Activated CD8-positive, alpha-beta memory T cell treated with anti-CD3 and anti-CD28 coated beads for 36 hours (primary cell): ENCODE measurements at regions not wholly inside any gene's neighbourhood (a gene's known extent, or its start where the extent isn't known, plus 50 kb on each side); places are given as distances from the start of the nearest gene placed in this dataset.
"Not testable (repeated sequence)": the region's sequence is repeated elsewhere in the genome, so short reads cannot be mapped to it uniquely, and the experiment has no call there.

Experiments
- CTCF ChIA-PET: fragments of 350-600 bp; sonication (Branson Sonifier 250); formaldehyde crosslinking; loops from one replicate; lab custom pipeline; 2021; ENCODE audit warnings: antibody characterized with exemption; lab: Charles Lee
- POLR2A ChIA-PET: fragments of 350-600 bp; sonication (Branson Sonifier 250); formaldehyde crosslinking; loops from one replicate; lab custom pipeline; 2021; ENCODE audit warnings: antibody characterized with exemption; lab: Charles Lee

DNA sequence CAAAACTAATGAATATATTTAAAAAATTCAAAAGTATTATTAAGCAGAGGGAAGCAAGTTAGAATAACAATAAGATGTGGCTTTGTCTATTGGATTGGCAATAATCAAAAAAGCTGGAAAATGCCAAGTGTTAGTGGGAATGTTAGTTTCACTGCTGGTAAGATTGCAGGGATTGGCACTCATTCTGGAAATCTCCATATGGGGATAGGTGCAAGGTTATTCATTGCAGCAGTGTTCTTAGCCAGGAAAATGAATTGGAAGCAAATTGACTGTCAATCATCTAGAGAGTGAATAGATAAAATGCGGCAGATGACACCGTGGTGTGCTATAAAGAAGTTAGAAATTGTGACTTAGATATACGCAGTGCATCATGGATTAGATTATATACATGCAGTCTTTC is 1615.5 kb upstream of the PCDH7 start:
- ChIA-PET CTCF (no interaction called here), POLR2A (no interaction called here)

DNA sequence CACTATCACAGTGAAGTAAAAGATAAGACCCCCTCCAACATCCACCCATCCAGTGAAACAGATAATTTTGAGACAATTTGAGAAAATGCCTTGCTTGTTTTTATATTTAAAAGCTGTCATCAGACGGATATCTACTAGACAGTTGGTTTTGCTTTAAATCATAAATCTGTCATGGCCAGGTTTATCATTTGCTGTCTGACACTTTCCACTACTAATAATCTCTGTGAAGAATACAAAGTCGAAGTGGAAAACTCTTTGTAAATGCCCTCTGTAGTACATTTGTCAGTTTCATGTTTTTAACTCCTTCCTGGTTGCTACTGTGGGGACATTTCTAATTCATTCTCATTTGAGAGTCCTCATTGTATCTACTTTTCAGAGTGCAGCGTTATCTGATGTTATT is 1606.2 kb upstream of the PCDH7 start:
- ChIA-PET CTCF (no interaction called here), POLR2A (no interaction called here)

DNA sequence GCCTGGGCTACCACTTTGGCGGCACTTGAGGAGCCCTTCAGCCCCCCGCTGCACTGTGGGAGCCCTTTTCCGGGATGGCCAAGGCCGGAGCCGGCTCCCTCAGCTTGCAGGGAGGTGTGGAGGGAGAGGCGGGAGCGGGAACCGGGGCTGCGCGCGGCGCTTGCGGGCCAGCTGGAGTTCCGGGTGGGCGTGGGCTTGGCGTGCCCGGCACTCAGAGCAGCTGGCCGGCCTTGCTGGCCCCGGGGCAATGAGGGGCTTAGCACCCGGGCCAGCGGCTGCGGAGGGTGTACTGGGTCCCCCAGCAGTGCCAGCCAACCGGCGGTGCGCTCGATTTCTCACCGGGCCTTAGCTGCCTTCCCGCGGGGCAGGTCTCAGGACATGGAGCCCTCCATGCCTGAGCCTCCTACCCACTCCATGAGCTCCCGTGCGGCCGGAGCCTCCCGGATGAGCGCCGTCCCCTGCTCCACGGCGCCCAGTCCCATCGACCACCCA is 1602.9 kb upstream of the PCDH7 start:
- CTCF ChIA-PET, POLR2A ChIA-PET: not testable (repeated sequence)

DNA sequence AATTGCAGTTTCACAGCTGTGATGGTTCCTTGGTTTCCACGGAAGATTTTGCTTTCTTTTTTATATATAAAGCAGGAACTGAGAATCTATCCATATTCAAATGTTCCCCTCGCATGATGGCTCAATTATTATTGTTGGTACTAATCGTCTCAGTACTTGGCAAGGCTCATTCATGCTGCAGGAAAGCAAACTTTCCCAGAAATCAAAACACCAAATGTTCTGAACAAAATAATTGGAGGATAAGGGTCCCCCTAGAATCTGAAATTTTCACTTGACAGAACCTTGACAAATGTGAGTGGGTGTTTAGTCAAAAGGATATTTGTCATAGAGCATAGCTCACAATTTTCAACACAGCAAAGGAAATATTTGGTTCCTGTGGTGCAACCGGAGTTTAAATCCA is 1598.6 kb upstream of the PCDH7 start:
- ChIA-PET CTCF (no interaction called here), POLR2A (no interaction called here)

DNA sequence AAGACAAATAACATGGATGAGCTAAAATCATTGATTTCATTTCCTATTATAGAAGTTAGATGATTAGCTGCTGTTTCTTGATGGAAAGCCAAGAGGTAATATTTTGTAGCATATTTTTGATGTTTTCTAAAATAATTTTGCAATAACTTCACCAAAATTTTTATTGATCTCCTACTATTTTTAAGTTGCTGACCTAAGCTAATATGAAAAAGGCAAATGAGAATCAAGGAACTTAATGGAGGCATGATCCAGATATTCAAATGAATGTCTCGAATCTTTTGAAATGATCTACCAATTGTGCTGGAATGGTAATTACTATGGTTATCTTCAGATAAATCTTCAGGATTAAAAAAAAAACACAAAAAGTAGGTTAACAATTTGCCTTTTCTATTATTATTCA is 1591.4 kb upstream of the PCDH7 start:
- ChIA-PET POLR2A (no interaction called here), CTCF (no interaction called here)

DNA sequence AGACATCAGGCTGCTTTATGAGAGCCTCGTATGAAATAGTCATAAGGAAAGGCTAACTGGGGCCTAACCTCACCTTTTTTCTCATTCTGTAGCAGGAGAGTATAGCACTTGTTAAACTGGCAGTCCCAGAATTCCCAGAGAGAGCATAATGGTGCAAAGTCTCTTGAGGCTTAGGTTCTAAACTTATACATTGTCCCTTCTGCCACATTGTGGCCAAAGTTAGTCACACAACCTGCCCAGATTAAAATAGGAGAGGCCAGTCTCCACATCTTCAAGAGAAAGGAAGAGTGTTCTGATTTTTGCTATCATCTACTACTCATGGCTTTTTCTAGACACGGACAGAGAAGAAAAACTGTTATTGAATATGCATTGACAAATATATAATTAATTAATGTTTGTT is 1588.9 kb upstream of the PCDH7 start:
- POLR2A ChIA-PET = no interaction called here
- CTCF ChIA-PET = no interaction called here

DNA sequence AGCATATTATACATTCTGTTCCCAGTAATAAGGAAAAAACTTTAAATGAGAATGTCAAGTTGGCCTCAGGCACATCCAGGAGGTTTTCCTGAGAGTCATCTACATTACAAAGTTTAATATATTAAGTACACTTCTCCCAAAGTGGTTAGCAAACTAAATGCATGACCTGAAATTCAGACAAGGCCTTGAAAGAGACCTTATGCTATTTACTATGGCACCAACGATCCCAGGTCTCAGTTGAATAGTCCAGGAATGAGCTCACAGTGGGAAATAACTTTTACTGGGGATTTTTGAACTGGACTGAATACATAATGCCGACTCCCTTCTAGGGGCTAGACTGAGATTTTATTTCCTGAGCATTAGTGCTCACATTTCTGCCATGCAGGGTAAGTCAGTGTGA is 1577.5 kb upstream of the PCDH7 start:
- ChIA-PET POLR2A (no interaction called here), CTCF (no interaction called here)

DNA sequence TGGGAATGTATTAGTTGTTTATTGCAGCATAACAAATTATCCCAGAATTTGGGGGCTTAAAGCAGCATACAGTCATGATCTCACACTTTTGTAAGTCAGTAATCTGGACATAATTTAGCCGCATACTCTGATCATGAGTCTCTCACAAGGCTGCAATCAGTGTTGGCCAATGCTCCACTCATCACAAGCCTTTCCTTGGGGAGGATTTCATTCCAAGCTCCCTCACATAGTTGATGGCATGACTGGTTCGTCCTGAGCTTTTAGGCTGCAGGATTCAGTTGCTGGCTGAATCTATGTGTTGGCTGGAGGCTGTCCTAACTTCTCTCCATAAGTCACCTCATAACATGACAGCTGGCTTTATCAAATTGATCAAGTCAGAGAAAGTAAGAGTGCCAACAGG is 1568.6 kb upstream of the PCDH7 start:
- ChIA-PET CTCF (no interaction called here), POLR2A (no interaction called here)

DNA sequence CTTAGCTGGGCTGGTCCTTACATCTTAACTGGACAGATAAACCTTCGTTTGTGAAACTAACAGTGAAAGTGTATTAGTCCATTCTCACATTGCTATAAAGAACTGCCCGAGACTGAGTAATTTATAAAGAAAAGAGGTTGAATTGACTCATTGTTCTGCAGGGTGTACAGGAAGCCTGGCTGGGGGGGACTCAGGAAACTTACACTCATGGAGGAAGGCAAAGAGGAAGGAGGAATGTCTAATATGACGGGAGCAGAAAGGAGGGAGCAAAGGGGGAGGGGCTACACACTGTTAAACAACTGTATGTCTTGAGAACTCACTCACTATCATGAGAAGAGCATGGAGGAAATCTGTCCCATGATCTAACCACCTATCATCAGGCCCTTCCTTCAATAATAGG is 1566.5 kb upstream of the PCDH7 start:
- CTCF ChIA-PET = no interaction called here
- POLR2A ChIA-PET = no interaction called here

DNA sequence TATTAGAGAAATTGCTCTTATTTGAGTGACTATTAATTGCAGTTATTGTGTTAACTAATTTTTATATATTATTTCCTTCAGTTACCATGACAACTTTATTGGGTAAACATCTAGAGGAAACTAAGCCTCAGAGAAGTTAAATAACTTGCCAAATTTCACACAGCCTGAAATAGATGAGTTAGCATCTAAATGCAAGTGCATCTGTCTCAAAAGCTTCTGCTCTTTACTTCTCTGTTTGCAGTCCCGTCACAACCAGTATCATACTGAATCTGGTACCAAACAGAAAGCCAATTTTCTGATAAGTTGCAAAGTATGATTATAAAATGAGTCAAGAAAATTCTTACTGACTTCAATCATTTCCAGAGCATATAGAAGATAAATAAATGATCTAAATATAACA is 1544.9 kb upstream of the PCDH7 start:
- CTCF ChIA-PET = no interaction called here
- POLR2A ChIA-PET = no interaction called here

DNA sequence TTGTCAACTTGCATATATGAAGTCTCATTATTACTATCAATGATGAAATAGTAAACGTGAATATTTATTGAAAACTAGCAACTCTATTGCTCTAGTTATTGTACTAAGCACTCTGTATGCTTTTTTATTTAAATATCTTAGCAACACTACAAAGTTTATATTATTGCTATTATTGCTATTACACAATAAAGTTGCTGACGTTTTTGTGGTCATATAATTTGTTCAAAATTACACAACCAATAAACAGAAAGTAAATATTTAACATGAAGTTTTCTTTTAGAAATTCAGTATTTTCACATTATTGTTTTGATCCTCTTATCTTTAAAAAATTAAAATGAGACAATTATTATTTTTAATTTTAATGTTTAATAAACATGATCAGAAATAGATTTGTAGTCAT is 1521.1 kb upstream of the PCDH7 start:
- ChIA-PET POLR2A (no interaction called here), CTCF (no interaction called here)

DNA sequence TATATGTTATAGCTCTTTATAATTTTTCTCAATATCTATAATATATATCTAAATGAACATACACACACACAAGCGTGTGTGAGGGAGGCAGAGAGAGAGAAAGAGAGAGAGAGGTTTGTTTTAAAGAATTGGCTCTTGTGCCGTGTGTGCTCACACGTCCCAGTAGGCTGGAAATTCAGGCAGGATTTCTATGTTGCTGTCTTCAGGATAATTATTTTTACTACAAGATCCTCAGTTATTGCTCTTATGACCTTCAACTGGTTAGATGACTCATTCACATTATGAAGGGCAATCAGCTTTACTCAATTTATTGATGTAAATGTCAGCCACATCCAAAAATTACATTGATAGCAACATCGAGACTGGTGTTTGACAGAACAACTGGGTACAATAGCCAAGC is 1520.7 kb upstream of the PCDH7 start:
- CTCF ChIA-PET = no interaction called here
- POLR2A ChIA-PET = no interaction called here

DNA sequence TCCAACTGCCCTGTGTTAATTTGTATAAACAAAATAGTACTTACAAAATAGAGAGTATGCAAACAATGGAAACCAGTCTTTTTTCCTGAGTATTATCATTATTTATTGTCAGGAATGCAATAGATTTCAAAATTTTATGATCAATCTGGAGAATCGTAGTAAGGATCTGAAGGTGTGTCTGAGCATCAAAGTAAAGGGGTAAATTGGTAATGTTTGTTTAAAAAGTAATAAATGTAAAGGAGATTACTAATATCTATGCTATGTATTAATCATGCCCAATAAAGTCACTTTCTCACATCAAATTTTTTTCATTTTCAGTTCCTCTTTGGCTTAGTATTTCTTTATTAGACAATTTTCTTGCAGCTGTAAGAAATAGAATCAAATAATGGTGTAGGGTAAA is 1507.1 kb upstream of the PCDH7 start:
- ChIA-PET POLR2A (no interaction called here), CTCF (no interaction called here)

DNA sequence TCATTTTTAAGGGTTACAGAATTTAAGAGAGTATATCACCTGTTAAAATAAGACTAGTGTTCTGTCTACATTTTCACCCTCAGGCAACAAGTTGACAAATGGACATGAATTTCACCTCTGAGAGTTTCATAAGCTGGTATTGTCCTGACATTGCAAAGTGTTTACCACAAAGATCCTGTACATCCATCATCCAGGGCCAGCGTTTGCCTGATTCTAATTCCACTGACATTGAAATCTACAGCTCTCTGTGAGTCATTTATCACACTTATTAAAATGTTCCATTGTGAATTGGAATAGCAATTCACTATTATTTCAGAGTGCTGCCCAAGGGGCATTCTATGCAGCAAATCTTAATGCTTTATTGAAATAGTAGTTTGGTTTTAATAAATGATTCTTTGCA is 1499.4 kb upstream of the PCDH7 start:
- CTCF ChIA-PET = no interaction called here
- POLR2A ChIA-PET = no interaction called here

DNA sequence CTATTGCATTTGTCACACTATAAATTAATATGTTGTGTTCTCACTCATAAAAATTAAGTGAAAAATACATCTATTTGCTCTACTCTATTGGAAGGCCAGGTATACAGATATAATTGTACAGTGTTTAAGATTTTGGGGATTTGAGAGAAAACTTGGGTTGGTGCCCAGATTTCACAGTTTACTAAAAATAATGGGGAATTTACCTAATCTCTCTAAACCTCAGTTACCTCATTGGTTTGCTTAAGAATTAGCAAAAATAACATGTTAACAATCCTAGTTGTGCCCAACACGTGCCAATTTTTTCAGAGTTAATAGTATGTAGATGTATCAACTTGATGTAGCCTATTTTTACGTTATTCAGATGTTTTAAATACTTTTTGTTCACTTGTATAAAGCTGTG is 1495.3 kb upstream of the PCDH7 start:
- POLR2A ChIA-PET = no interaction called here
- CTCF ChIA-PET = no interaction called here

DNA sequence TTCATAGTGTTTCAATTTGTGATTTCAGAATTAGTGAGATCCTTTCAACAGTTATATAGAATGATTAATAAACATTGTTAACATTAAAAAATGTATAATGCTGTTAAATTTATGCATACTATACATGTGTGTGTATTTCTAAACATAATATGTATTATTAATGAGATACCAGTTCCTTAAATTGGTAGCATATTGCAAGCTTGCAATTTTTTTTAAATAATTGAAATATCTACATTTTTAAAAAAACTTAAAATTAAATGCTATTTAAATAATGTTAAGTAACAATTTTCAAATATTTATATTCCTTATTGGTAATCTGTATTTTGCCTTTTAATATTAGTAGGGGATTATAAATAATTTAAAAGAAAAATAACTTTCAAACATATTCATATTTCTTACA is 1479.5 kb upstream of the PCDH7 start:
- ChIA-PET CTCF (no interaction called here), POLR2A (no interaction called here)

DNA sequence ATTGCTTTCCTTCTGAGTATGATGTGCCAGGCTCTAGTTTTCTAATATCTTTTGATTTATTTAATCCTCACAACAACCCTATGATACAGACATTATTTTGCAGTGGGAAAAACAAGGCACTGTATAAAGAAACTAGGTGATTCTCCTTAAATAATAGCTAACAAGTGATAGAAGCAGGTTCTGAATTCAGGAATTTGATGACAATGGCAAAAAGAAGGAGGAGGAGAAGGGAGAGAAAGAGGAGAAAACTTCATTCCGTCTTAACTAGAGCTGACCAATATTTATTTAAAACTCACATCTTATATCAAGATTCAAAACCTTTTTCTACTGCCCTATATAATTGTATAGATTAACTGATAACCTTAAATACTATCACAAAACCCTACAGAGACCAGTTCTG is 1477.1 kb upstream of the PCDH7 start:
- POLR2A ChIA-PET = no interaction called here

DNA sequence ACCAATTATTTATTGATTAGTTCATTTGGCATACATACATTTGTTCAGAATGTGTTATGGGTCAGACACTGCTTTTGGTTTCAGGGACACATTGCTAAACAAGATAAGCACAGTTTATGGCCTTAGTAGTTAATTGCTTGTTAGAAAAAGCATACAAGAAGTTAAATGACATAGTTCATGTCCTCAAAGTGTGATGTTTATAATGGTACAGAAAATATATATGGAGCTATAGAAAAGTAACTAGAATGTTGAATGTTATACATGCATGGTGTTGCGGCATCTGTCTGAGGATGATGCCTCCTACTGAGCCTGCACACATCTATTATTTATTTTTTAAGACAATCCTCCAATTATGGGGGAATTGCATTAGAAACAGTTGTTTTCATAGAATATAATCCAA is 1476.3 kb upstream of the PCDH7 start:
- CTCF ChIA-PET = no interaction called here
- POLR2A ChIA-PET = no interaction called here

More for the DNA sequence above, 1477.1 kb upstream of the PCDH7 start:
- CTCF ChIA-PET = no interaction called here

DNA sequence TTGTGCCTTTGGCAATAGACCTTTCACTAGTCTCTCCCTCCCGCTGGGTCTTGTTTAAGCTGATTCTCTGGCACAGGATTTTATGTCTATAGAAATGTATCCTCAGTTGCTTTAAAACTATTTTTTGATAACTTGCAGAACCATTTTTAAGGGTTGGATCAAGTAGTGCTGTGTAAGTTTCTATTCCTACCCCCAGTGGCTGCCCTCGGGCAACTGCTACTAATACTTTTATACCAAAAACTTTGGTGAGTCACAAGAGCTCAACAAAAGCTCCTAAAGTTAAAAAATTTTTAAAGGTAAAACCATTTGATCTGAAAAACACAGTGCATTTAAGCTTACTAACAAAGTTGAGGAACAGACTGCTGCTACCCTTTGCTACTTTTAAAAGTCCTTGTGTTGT is 1460.6 kb upstream of the PCDH7 start:
- CTCF ChIA-PET = no interaction called here
- POLR2A ChIA-PET = no interaction called here

DNA sequence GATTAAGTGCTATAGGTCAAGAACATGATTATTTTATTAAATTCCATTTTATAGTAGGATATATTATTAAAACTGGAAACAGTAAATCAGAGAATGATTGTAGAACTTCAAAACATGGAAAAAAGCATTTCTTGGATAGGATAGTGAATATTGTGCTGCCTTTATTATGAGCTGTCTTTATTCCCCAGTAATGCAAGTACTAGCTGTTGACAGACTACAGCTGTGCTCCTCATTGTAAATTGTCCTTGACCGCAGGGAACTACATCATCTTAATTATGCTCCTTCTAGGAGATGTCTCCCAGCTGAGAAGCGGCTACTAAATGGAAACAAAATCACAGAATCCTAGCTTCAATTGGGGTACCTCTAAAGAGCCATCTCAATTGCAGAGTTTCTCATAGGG is 1457.2 kb upstream of the PCDH7 start:
- ChIA-PET POLR2A (no interaction called here), CTCF (no interaction called here)

DNA sequence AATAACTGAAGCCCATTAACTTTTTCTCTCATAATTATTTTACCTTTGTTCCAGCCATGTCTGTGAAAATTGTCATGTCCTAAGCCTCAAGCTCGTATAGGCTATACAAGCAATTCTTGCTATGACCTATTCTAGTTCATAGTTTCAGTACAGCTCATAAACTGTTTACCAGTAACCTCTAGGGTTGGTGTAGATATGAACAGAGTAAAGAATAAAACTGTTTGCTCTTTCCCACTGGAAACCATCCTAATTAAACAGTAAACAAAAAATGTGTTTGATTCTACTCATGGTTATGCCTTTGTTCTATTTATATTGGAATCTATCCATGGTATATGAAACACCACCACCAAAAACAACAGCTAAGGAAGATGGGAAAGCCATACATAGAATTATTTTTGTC is 1444.0 kb upstream of the PCDH7 start:
- ChIA-PET CTCF (no interaction called here), POLR2A (no interaction called here)

DNA sequence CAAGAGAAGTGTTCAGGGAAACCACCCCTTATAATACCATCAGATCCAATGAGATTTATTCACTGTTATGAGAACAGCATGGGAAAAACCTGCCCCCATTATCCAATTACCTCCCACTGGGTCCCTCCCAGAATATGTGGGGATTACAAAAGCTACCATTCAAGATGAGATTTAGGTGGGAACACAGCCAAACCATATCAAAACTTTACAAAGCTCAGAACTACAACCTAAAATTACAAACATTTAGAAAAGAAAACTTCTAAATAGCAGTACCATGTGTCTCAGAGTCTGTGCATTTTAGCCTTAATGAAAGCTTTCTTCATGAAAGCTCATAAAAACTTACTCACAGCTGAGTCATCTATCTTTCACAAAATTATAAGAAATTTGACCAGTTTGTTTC is 1442.8 kb upstream of the PCDH7 start:
- ChIA-PET POLR2A (no interaction called here), CTCF (no interaction called here)

DNA sequence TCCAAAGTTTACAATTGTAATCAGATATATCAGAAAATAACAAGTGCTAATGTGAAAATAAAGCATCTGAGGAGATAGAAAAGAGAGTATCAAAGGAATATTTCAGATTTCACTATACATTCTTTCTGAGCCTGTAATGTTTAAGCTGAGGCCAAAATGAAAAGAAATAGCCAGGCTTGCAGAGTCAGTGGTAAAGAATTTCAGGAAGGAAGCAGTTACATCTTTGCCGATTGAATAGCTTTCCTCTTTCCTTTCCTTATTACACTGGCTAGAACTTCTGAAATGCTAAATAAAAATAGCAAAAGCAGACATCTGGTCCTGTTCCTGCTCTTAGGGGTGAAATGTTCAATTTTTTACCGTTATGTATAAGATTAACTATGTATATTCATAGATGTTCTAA is 1441.6 kb upstream of the PCDH7 start:
- ChIA-PET POLR2A (no interaction called here), CTCF (no interaction called here)
